ENCODE measurements at regions not wholly inside any gene's neighbourhood (a gene's known extent, or its start where the extent isn't known, plus 50 kb on each side); places are given as distances from the start of the nearest gene placed in this dataset.

GRCh38 chr6:97459535-97459934 is 176.5 kb upstream of the MMS22L start:
- TF ChIP-seq YY1 (IDR thresholded peaks at IDR 0.05; ENCODE audit: insufficient read depth, insufficient read length) (no peak), ZNF274 (IDR thresholded peaks at IDR 0.05; ENCODE audit: low read depth, low read length) (no peak), SUZ12 (IDR thresholded peaks at IDR 0.05; ENCODE audit: extremely low read depth, insufficient read depth, insufficient read length) (no peak)
